ENCODE measurements at regions not wholly inside any gene's neighbourhood (a gene's known extent, or its start where the extent isn't known, plus 50 kb on each side); places are given as distances from the start of the nearest gene placed in this dataset.

DNA sequence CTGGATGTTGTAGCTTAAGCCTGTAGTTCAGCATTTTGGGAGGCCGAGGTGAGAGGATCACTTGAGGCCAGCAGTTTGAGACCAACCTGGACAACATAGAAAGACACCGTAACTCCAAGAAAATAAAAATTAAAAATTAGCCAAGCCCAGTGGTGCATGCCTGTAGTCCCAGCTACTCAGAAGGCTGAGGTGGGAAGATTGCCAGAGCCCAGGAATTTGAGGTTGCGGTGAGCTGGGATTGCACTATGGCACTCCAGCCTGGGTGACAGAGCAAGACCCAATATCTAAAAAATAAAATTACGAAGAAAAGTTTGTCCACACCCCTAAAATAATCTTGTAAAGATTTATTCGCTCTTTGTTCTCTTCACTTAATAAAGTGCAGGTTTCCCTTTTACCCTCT is 951.0 kb downstream of the TYW1 start:
- H3K4me3 ChIP-seq (ENCODE audit: low read depth, low read length), result no peak overlapping the region
- H3K27me3 ChIP-seq (replicated peaks), result no peaks in the 10 kb centered on the region
- no peak overlapping the region for H3K27ac ChIP-seq
- in situ Hi-C loops (cut with HindIII; ENCODE audit: low pct_ligation_motif_present, low sequenced_read_pairs), result no loop called here
- TF ChIP-seq, protein P1, sequence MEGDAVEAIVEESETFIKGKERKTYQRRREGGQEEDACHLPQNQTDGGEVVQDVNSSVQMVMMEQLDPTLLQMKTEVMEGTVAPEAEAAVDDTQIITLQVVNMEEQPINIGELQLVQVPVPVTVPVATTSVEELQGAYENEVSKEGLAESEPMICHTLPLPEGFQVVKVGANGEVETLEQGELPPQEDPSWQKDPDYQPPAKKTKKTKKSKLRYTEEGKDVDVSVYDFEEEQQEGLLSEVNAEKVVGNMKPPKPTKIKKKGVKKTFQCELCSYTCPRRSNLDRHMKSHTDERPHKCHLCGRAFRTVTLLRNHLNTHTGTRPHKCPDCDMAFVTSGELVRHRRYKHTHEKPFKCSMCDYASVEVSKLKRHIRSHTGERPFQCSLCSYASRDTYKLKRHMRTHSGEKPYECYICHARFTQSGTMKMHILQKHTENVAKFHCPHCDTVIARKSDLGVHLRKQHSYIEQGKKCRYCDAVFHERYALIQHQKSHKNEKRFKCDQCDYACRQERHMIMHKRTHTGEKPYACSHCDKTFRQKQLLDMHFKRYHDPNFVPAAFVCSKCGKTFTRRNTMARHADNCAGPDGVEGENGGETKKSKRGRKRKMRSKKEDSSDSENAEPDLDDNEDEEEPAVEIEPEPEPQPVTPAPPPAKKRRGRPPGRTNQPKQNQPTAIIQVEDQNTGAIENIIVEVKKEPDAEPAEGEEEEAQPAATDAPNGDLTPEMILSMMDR (IDR thresholded peaks at IDR 0.05; ENCODE audit: low read depth, low read length, missing control alignments), result no peak
- DNase-seq, result no peak
- H3K36me3 ChIP-seq (replicated peaks), result no peaks in the 10 kb centered on the region

DNA sequence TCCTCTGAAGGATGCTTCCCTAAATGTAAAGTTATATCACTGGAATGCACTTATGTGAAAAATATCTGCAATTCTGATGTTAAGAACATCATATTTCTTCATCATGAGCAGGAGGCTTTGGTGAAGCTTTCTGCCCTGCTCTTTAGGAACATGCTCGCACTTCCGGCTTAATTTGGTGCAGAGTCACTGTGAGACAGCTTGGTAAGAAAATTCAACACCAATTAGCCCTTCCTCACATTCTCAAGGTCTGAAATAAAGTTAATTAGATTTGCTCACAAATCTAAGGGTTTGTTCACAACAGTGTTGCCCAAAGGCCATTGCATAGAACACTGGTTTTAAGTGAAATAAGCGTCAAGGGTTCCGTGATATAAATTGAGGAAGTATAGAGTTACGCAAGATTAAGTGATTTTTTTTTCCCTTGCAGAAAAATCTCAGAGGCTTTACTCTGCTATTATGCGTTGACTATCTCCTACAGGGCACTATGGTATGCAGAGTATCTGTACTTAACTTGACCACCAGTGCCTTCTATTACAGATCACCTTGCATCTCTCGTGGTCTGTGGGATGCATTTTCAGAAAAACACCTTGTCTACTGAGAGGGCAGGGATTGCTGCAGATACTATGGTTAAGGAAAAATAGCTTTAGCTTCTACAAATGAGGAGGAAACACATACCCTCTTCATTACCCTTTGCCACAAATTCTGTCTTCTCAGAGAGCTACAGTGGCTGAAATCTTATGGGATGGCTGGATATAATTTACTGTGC is 953.9 kb downstream of the TYW1 start:
- no peaks in the 10 kb centered on the region for H3K36me3 ChIP-seq (replicated peaks)
- H3K27me3 ChIP-seq (replicated peaks), result no peaks in the 10 kb centered on the region
- H3K4me3 ChIP-seq (ENCODE audit: low read depth, low read length), result no peak overlapping the region
- TF ChIP-seq, protein P1 (IDR thresholded peaks at IDR 0.05; ENCODE audit: low read depth, low read length, missing control alignments), result no peak
- H3K27ac ChIP-seq, result no peak overlapping the region
- DNase-seq, result no peak
- in situ Hi-C loops (cut with HindIII; ENCODE audit: low pct_ligation_motif_present, low sequenced_read_pairs), result no loop called here

DNA sequence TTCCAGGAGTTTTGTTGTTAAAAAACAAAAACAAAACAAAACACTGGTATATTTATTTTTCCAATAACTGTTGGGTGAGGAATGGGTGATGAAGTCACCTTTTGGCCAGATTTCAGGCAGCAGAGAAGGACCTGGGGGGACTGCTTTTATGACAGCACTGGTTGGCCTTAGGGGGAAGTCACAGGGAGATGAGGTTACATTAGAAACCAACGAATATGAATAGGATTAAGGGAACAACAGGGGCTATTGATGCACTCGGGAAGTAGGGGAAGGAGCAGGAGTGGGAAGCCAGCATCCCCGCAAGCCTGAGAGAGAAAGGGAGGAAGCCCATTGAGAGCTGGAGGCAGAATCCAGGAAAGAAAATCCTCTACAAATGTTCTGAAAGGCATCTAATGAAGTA is 958.4 kb downstream of the TYW1 start:
- Histone ChIP-seq H3K36me3 (replicated peaks) (no peaks in the 10 kb centered on the region), H3K27ac (no peak overlapping the region), H3K27me3 (replicated peaks) (no peaks in the 10 kb centered on the region), H3K4me3 (ENCODE audit: low read depth, low read length) (no peak overlapping the region)
- TF ChIP-seq, protein P1 (IDR thresholded peaks at IDR 0.05; ENCODE audit: low read depth, low read length, missing control alignments), result no peak
- in situ Hi-C loops (cut with HindIII; ENCODE audit: low pct_ligation_motif_present, low sequenced_read_pairs), result no loop called here
- no peak for DNase-seq

DNA sequence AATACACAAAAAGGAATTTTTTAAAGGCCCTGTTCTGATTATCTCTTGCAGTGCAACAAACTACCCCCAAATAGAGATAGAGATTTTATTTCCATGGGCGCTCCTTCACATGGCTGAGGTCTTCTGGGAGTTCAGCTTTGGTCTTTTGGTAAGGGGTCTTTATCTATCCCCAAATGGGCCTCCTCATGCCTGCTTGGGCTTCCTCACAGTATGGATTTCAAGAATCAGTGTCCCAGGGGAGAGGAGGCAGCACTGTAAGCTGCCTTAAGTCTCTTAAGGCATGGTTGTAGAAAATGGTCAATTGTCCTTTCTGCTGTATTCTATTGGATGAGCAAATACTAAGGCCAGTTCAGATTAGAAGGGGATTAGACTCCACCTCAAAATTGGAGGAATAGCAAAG is 966.2 kb downstream of the TYW1 start:
- Histone ChIP-seq H3K4me3 (ENCODE audit: low read depth, low read length) (no peak overlapping the region), H3K27me3 (replicated peaks) (no peaks in the 10 kb centered on the region), H3K27ac (no peak overlapping the region), H3K36me3 (replicated peaks) (no peaks in the 10 kb centered on the region)
- TF ChIP-seq, protein P1 (IDR thresholded peaks at IDR 0.05; ENCODE audit: low read depth, low read length, missing control alignments), result no peak
- in situ Hi-C loops (cut with HindIII; ENCODE audit: low pct_ligation_motif_present, low sequenced_read_pairs), result no loop called here
- DNase-seq, result no peak

DNA sequence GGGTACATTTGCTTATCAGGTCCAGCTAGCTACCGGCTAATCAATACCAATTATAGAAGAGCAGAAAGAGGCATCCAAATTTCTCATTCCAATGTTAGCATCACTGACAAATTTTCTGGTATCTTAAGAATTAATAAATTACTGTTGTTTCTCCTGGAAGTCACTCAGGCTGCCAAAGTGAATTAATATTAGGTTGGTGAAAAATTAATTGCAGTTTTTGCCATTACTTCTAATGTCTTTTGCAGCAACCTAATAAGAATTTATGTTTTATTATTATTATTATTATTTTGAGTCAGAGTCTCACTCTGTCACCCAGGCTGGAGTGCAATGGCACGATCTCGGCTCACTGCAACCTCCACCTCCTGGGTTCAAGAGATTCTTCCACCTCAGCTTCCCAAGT is 979.9 kb downstream of the TYW1 start:
- no peaks in the 10 kb centered on the region for H3K36me3 ChIP-seq (replicated peaks)
- H3K27me3 ChIP-seq (replicated peaks), result no peaks in the 10 kb centered on the region
- no peak for DNase-seq
- TF ChIP-seq, protein P1 (IDR thresholded peaks at IDR 0.05; ENCODE audit: low read depth, low read length, missing control alignments), result no peak
- no peak overlapping the region for H3K4me3 ChIP-seq (ENCODE audit: low read depth, low read length)
- in situ Hi-C loops (cut with HindIII; ENCODE audit: low pct_ligation_motif_present, low sequenced_read_pairs), result no loop called here
- no peak overlapping the region for H3K27ac ChIP-seq

DNA sequence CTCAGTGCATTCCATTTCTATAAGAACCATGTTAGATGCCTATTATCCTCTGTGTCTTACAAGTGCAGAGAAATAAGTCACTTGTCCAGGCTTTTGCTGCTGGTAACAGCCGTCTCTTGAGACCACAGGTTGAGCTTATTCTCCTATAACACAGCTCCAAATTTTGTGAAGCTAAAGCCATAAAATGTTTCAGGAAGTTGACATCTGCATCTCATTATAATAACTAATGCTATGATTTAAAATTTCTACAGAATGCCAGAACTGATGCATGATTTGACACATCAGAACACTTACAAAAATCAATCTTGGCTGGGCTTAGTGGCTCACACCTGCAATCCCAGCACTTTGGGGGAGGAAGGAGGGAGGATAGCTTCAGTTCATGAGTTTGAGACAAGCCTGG is 986.9 kb downstream of the TYW1 start:
- TF ChIP-seq, protein P1 (IDR thresholded peaks at IDR 0.05; ENCODE audit: low read depth, low read length, missing control alignments), result no peak
- in situ Hi-C loops (cut with HindIII; ENCODE audit: low pct_ligation_motif_present, low sequenced_read_pairs), result no loop called here
- no peak overlapping the region for H3K4me3 ChIP-seq (ENCODE audit: low read depth, low read length)
- no peak for DNase-seq
- no peak overlapping the region for H3K27ac ChIP-seq
- no peaks in the 10 kb centered on the region for H3K36me3 ChIP-seq (replicated peaks)
- H3K27me3 ChIP-seq (replicated peaks), result no peaks in the 10 kb centered on the region
